SIG-M5 (cell line): ENCODE measurements at regions not wholly inside any gene's neighbourhood (a gene's known extent, or its start where the extent isn't known, plus 50 kb on each side); places are given as distances from the start of the nearest gene placed in this dataset.

Experiments used
- DNase-seq: peaks from one replicate; lab custom pipeline; 2025; lab: John Stamatoyannopoulos, UW

- no peak for DNase-seq
These were observed 710.3 kb downstream of the KCNA4 start for GRCh38 chr11:29306527-29306926.

- no peak for DNase-seq
These were observed 711.2 kb downstream of the KCNA4 start for GRCh38 chr11:29305456-29306232.

GRCh38 chr11:29300420-29300819, 716.4 kb downstream of the KCNA4 start:
- DNase-seq: no peak

DNA sequence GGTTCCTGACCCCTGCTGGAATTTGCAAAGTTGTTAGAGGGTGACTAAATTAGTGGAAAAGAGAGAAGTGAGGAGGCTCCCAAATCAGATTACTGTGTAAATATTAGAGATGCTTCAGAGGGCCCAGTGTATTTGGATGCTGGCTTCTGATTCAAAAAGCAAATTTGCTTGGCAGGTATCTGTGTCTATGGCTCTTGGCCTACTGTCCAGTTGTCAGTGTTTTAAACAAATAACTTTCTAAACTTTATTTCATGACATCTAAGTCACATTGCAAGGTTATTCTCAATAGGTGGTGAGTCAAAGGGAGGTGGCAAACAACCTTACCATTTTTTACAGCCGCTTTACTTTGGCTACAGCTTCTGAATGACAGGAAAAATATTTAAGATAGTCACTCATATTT, 720.1 kb downstream of the KCNA4 start:
- no peak for DNase-seq

DNA sequence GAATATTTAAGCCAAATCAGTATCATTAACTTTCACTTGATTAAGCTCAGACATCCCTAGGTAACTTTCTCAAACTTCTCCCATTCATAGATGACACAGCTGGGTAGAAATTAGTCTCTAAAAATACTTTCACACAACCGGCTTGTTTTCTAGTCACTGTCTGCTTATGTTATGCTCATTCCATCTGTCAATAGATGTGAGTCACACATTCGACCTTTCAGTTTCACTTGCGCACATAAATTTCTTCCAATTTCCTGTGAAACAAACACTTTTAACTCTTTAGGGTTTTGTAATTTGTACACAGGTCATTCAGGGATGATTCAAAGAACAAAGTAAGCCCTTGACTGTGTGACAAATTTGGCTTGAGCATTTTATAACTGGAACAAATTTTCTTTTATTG, 723.0 kb downstream of the KCNA4 start:
- DNase-seq: no peak

DNA sequence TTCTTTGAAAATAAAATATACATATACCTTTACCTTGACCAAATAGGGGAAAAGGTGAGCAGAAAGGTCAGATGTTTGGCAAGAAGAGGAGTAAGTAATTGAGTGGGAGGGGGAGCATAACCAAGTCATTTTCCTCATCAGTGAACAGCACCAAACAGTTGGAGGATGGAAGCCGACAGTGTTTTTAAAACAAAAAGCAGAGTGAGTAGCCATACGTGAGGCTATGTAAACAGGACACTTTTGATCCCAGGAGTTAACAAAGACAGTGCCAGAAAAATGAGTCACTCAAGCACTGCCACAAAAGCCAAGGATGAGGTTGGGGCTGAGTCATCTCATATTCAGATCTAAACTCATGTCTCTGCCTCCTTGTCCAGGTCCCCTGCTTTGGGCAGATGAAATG, 734.7 kb downstream of the KCNA4 start:
- DNase-seq: no peak

DNA sequence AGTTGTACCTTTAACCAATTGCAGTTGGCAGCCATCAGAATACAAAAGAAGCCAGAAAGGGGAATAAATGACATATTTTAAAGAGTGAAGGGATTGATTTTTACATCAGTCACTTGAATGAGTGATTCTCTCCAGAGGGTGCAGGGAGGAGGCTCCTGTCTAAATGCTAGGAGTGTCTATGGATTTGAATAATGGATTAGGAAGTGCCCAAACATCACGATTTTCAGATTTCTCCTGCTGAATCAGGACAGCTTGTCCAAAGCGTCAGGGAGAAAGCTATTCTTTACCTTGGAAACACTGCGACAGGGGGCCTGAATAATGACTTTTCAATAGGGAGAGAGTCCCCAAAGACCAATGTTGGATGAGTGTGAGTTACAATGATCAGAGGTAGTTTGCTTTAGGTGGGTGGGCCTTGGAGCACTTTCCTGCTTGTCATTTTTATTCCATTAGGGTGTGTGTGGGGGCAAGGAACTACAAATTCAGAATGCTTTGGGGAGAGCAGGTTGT, 735.5 kb downstream of the KCNA4 start:
- DNase-seq: no peak

DNA sequence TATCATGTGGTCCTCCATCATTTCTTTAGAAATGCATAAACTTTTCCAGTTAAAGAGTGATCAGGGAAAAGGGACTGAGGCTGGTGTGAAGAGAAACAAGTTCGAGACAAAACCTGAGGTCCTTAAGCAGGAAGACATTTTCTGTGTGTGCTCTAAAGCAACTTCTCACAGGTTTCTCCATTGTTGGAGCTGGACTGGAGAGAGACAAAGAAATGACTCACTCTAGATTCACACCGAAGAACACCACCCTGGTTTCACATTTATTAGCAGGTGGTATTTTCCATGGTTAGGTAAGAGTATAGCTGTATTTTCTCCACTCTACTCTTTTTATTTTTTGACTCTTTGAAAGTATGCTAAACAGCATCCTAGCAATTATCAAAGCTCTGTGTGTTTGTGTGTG, 736.4 kb downstream of the KCNA4 start:
- no peak for DNase-seq

- DNase-seq: no peak
These were observed 737.1 kb downstream of the KCNA4 start for GRCh38 chr11:29279716-29280115.

GRCh38 chr11:29272019-29272654, 744.7 kb downstream of the KCNA4 start:
- DNase-seq: no peak

GRCh38 chr11:29271616-29272015, 745.2 kb downstream of the KCNA4 start:
- DNase-seq: no peak

DNA sequence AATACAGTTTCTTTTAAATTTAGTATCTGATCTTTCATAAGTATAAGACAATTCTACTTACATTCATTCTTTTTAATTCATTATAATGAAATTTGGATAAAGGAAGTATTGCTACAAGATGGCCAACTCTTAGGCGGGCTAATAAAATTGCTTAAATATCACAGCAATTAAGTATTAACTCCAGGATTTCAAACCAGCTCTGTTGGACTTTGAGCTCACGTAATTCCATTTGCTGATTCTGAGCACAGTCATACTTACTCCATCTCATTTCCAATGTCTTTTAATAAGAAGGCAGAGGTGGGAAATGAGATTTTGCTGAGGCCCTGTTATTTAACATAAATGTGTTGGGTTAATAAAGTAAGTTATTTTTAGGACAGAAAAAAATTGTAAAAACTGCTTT, 748.1 kb downstream of the KCNA4 start:
- DNase-seq: no peak

GRCh38 chr11:29265792-29266191, 751.0 kb downstream of the KCNA4 start:
- DNase-seq: no peak

GRCh38 chr11:29265381-29265780, 751.4 kb downstream of the KCNA4 start:
- DNase-seq: no peak

- no peak for DNase-seq
These were observed 752.7 kb downstream of the KCNA4 start for GRCh38 chr11:29263971-29264682.

DNA sequence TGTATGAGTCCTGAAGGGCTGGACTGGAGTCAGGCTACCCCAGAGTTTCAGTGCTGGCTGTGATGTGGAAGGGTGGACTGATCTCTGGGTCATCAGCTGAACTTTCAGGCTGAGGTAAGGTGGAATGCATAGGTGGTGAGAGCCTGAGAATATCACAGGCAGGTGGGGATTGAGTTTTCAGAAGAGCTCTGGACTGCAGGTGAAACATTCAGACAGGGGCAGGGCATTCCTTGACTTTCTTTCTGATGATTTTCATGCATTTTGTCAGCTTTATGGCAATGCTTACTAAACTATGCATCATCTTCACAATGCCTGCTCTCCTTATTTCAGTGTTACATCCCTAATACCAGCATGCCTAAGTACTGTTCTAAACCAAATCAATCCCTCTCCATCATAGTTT, 755.0 kb downstream of the KCNA4 start:
- no peak for DNase-seq

- no peak for DNase-seq
These were observed 755.7 kb downstream of the KCNA4 start for GRCh38 chr11:29260939-29261705.

DNA sequence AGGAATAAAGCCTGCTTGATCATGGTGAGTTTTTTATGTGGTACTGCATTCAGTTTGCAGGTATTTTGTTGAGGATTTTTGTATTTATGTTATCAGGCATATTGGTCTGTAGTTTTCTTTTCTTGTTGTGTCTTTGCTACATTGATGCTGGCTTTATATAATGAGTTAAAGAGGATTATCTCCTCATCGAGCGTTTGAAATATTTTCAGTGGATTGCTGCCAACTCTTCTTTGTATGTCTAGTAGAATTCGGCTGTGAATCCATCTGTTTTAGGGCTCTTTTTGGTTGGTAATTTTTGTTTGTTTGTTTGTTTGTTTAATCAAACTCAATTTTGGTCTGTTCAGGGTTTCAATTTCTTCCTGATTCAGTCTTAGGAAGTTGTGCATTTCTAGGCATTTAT, 758.4 kb downstream of the KCNA4 start:
- no peak for DNase-seq

DNA sequence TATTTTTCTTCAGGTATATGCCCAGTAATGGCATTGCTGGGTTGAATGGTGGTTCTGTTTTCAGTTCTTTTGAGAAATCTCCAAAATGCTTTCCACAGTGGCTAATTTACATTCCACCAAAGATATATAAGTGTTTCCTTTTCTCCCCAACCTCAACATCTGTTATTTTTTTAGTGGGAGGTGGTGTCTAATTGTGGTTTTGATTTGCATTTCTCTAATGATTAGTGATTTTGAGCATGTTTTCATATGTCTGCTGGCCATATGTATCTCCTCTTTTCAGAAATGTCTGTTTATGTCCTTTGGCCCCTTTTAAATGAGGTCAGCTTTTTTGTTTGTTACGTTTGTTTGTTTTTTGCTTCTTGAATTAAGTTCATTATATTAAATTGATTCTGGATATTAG, 760.2 kb downstream of the KCNA4 start:
- no peak for DNase-seq

DNA sequence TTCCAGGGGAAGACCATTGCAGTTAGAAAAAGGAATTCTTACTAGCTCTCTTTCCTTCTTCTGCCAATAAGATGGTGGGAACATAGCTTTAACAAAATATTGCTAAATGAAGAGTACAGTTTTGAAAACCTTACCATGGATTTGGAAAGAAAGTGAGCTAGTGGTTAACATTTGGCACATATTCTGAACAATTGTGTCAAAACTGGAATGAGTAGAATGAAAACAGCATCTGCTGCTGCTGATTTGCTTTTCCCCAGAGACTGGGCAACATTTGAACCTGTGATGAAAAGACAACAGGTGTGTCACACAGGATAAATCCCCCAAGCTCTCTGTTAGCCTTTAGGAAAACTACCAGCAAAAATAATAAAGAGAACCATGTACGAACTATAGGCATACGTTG, 761.4 kb downstream of the KCNA4 start:
- DNase-seq: no peak

DNA sequence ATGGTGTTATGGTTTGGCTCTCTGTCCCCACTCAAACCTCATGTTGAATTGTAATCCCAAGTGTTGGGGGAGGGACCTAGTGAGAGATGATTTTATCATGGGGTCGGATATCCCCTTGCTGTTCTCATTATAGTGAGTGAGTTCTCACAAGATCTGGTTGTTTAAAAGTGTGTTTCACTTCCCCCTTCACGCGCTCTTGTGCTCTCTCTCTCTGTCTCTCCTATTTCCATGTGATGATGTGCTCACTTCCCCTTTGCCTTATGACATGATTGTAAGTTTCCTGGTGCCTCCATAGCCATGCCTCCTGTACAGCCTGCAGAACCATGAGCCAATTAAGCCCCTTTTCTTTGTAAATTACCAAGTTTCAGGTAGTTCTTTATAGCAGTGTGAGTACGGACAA, 765.1 kb downstream of the KCNA4 start:
- no peak for DNase-seq

- no peak for DNase-seq
These were observed 767.1 kb downstream of the KCNA4 start for GRCh38 chr11:29249713-29250112.
